Fibroblast of pulmonary artery (primary cell): ENCODE measurements at regions not wholly inside any gene's neighbourhood (a gene's known extent, or its start where the extent isn't known, plus 50 kb on each side); places are given as distances from the start of the nearest gene placed in this dataset.
"Not testable (repeated sequence)": the region's sequence is repeated elsewhere in the genome, so short reads cannot be mapped to it uniquely, and the experiment has no call there.

Source experiments
- DNase-seq: peaks from one replicate; pipeline ENCODE4 v3.0.0-alpha.2; 2010; ENCODE audit warnings: low read depth
- H3K4me3 ChIP-seq: replicated peaks from 2 replicates; pipeline ENCODE4 v1.5.1; 2011; ENCODE audit warnings: low read depth, mild to moderate bottlenecking, control low read depth, low read length, moderate library complexity
- CTCF ChIP-seq: IDR thresholded peaks from 2 replicates; pipeline ENCODE4 v1.5.1; 2011; ENCODE audit warnings: mild to moderate bottlenecking, control low read depth, low read length, inconsistent platforms; ENCODE audit errors: missing control alignments

GRCh38 chr6:62980093-62980492 lies 231.2 kb upstream of the FKBP1C start:
- H3K4me3 ChIP-seq = no peak overlapping the region
- DNase-seq = no peak
- TF ChIP-seq CTCF = no peak

GRCh38 chr6:62980724-62981123 lies 230.5 kb upstream of the FKBP1C start:
- DNase-seq = no peak
- H3K4me3 ChIP-seq = no peak overlapping the region
- TF ChIP-seq CTCF = no peak

GRCh38 chr6:62982951-62983350 lies 228.3 kb upstream of the FKBP1C start:
- TF ChIP-seq CTCF = no peak
- H3K4me3 ChIP-seq = no peak overlapping the region
- DNase-seq = no peak

GRCh38 chr6:62991696-62992095 lies 219.6 kb upstream of the FKBP1C start:
- not testable (repeated sequence) for DNase-seq, H3K4me3 ChIP-seq

GRCh38 chr6:62993951-62994350 lies 217.3 kb upstream of the FKBP1C start:
- TF ChIP-seq CTCF = no peak
- no peak overlapping the region for H3K4me3 ChIP-seq
- DNase-seq = no peak

GRCh38 chr6:62998022-62998421 lies 213.2 kb upstream of the FKBP1C start:
- no peak overlapping the region for H3K4me3 ChIP-seq
- no peak for DNase-seq
- TF ChIP-seq CTCF = no peak

- peak; percentile 0 for DNase-seq
- H3K4me3 ChIP-seq = not testable (repeated sequence)
Observed at GRCh38 chr6:62999242-62999641, 212.0 kb upstream of the FKBP1C start.

GRCh38 chr6:62999796-63000195 lies 211.5 kb upstream of the FKBP1C start:
- TF ChIP-seq CTCF = no peak
- no peak for DNase-seq
- H3K4me3 ChIP-seq = no peak overlapping the region

GRCh38 chr6:63006018-63006417 lies 205.3 kb upstream of the FKBP1C start:
- H3K4me3 ChIP-seq, DNase-seq: not testable (repeated sequence)

GRCh38 chr6:63010962-63011361 lies 200.3 kb upstream of the FKBP1C start:
- not testable (repeated sequence) for DNase-seq, H3K4me3 ChIP-seq
